ENCODE measurements at regions not wholly inside any gene's neighbourhood (a gene's known extent, or its start where the extent isn't known, plus 50 kb on each side); places are given as distances from the start of the nearest gene placed in this dataset.

GRCh38 chr5:34536699-34537098 lies 119.4 kb upstream of the RAI14 start:
- Mint-ChIP-seq H3K4me3 (no peak overlapping the region), H3K9me3 (no peaks in the 10 kb centered on the region), H3K36me3 (ENCODE audit: low read depth) (no peaks in the 10 kb centered on the region), H3K4me1 (ENCODE audit: low read depth) (peaks cover 7% of the 10 kb centered on the region), H3K27ac (no peak overlapping the region), H3K27me3 (ENCODE audit: low read depth) (peaks cover 21% of the 10 kb centered on the region)

DNA sequence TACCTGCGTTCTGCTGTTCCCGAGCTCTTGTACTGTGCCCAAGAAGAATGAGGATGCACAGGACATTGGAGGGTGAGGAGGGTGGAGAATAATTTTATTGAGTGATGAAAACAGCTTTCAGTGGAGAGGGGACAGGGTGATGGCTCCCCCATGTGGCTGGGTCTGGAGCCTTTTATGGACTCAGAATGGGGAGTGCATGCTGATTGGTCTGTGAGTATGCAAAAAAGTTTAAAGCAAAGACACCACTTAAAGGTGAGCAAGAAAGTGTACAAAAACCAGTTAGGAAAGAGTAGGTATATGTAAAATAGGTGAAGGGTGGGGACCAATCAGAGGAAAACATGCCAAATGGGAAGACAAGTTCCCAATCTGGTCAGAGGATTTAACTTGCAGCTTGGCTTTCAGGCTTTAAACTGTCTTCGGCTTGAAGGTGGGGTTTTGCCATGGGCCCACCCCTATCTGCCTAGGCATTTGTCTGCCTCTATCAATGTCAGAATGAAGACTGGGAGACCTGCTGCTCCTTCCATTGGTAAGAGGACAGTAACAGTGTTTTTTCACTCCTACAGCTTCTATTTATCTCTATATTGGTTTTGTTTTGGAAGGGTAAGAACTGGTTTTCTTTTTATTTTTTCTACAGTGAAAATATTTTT lies 118.0 kb upstream of the RAI14 start:
- H3K27me3 Mint-ChIP-seq (ENCODE audit: low read depth) = peaks cover 21% of the 10 kb centered on the region
- no peaks in the 10 kb centered on the region for H3K36me3 Mint-ChIP-seq (ENCODE audit: low read depth)
- H3K9me3 Mint-ChIP-seq = no peaks in the 10 kb centered on the region
- H3K4me3 Mint-ChIP-seq = no peak overlapping the region
- no peak overlapping the region for H3K27ac Mint-ChIP-seq
- peaks cover 7% of the 10 kb centered on the region for H3K4me1 Mint-ChIP-seq (ENCODE audit: low read depth)

DNA sequence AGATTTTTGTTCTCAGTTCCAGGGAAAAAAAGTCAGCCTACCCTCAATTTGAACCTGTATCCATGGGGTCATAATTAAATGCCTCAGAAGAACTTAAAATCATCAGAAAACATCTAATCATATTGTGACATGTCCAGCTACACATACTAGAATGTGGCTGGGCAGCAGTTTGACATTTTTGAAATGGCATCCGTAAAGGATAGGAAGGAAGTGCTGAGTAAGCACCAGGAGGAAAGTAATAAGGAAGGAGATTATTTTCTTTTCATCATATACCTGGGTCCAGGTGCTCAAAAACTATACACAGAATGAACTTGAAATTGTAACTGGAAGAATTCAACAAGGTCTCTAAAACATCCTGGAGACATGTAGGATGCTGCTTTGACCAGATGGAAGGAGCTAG lies 116.9 kb upstream of the RAI14 start:
- peaks cover 3% of the 10 kb centered on the region for H3K4me1 Mint-ChIP-seq (ENCODE audit: low read depth)
- H3K4me3 Mint-ChIP-seq = no peak overlapping the region
- H3K9me3 Mint-ChIP-seq = peaks cover 4% of the 10 kb centered on the region
- peaks cover 21% of the 10 kb centered on the region for H3K27me3 Mint-ChIP-seq (ENCODE audit: low read depth)
- H3K36me3 Mint-ChIP-seq (ENCODE audit: low read depth) = no peaks in the 10 kb centered on the region
- H3K27ac Mint-ChIP-seq = no peak overlapping the region

- peaks cover 10% of the 10 kb centered on the region for H3K9me3 Mint-ChIP-seq
- H3K27ac Mint-ChIP-seq = no peak overlapping the region
- no peaks in the 10 kb centered on the region for H3K36me3 Mint-ChIP-seq (ENCODE audit: low read depth)
- H3K4me1 Mint-ChIP-seq (ENCODE audit: low read depth) = no peaks in the 10 kb centered on the region
- no peak overlapping the region for H3K4me3 Mint-ChIP-seq
- H3K27me3 Mint-ChIP-seq (ENCODE audit: low read depth) = peaks cover 18% of the 10 kb centered on the region
These were observed 115.1 kb upstream of the RAI14 start for GRCh38 chr5:34541067-34541466.

- Mint-ChIP-seq H3K27me3 (ENCODE audit: low read depth) (peaks cover 10% of the 10 kb centered on the region), H3K27ac (no peak overlapping the region), H3K9me3 (peaks cover 18% of the 10 kb centered on the region), H3K4me1 (ENCODE audit: low read depth) (no peaks in the 10 kb centered on the region), H3K36me3 (ENCODE audit: low read depth) (no peaks in the 10 kb centered on the region), H3K4me3 (no peak overlapping the region)
These were observed 113.3 kb upstream of the RAI14 start for GRCh38 chr5:34542818-34543217.

- Mint-ChIP-seq H3K27ac (no peak overlapping the region), H3K4me3 (no peak overlapping the region), H3K36me3 (ENCODE audit: low read depth) (peaks cover 2% of the 10 kb centered on the region), H3K4me1 (ENCODE audit: low read depth) (no peaks in the 10 kb centered on the region), H3K9me3 (peaks cover 21% of the 10 kb centered on the region), H3K27me3 (ENCODE audit: low read depth) (peaks cover 10% of the 10 kb centered on the region)
These were observed 112.4 kb upstream of the RAI14 start for GRCh38 chr5:34543687-34544086.

DNA sequence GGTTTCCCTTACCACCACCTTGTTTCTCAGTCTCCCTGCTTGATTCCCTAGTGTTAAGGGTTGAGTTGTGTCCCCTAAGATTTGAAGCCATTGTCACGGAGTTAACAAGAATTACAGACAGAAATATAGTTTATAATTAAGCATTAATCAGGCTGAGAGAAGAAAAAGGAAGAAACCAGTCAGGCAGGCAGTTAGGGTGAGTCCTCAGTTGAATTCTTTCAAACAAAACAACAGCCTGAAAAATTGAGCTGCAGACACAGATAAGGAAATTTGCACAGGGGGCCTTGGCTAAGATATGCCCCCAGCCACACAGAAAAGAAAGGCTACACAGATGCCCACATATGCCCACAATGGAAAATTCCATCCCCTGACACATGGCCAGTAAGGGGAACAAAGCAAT lies 111.7 kb upstream of the RAI14 start:
- no peak overlapping the region for H3K4me3 Mint-ChIP-seq
- H3K9me3 Mint-ChIP-seq = peaks cover 21% of the 10 kb centered on the region
- peaks cover 2% of the 10 kb centered on the region for H3K36me3 Mint-ChIP-seq (ENCODE audit: low read depth)
- no peaks in the 10 kb centered on the region for H3K4me1 Mint-ChIP-seq (ENCODE audit: low read depth)
- peaks cover 7% of the 10 kb centered on the region for H3K27me3 Mint-ChIP-seq (ENCODE audit: low read depth)
- no peak overlapping the region for H3K27ac Mint-ChIP-seq

DNA sequence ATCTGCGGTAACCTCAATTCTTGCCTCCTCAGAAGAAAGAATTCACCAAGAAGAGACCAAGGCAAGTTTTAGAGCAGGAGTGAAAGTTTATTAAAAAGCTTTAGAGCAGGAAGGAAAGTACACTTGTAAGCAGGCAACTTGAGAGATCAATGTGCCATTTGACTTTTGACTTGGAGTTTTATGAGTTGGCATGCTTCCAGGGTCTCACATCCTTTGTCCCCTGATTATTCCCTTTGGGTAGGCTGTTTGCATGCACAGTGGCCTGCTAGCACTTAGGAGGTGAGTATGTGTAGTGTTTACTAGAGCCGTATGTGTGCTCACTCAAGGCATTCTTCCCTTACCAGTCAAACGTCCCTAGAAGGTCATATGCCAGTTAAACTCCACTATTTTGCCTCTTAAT lies 111.0 kb upstream of the RAI14 start:
- Mint-ChIP-seq H3K36me3 (ENCODE audit: low read depth) (peaks cover 2% of the 10 kb centered on the region), H3K4me3 (no peak overlapping the region), H3K4me1 (ENCODE audit: low read depth) (no peaks in the 10 kb centered on the region), H3K9me3 (peaks cover 21% of the 10 kb centered on the region), H3K27ac (no peak overlapping the region), H3K27me3 (ENCODE audit: low read depth) (peaks cover under 1% of the 10 kb centered on the region)

DNA sequence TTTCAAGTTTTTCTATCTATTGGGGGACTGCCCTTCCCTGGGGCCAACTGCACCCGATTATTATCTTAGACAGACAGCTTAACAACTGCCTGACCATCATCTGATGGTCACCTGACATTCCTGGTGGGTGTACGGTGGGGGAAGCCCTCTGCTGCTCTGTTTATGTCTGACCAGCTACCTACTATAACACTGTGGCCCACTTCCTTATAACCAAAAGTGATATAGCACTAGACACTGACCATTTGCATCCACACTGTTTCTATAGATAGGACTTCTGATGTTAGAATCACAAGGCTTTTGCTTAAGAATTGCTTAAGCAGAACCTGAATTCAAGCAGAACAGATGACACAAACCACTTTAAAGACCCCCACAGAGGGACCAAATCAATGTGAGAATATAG lies 110.5 kb upstream of the RAI14 start:
- Mint-ChIP-seq H3K4me1 (ENCODE audit: low read depth) (no peaks in the 10 kb centered on the region), H3K36me3 (ENCODE audit: low read depth) (peaks cover 2% of the 10 kb centered on the region), H3K9me3 (peaks cover 21% of the 10 kb centered on the region), H3K27ac (no peak overlapping the region), H3K27me3 (ENCODE audit: low read depth) (no peaks in the 10 kb centered on the region), H3K4me3 (no peak overlapping the region)

- no peak overlapping the region for H3K4me3 Mint-ChIP-seq
- peaks cover 2% of the 10 kb centered on the region for H3K36me3 Mint-ChIP-seq (ENCODE audit: low read depth)
- H3K27ac Mint-ChIP-seq = no peak overlapping the region
- peaks cover 21% of the 10 kb centered on the region for H3K9me3 Mint-ChIP-seq
- no peaks in the 10 kb centered on the region for H3K27me3 Mint-ChIP-seq (ENCODE audit: low read depth)
- no peaks in the 10 kb centered on the region for H3K4me1 Mint-ChIP-seq (ENCODE audit: low read depth)
These were observed 108.6 kb upstream of the RAI14 start for GRCh38 chr5:34547300-34548085.

- Mint-ChIP-seq H3K27ac (no peak overlapping the region), H3K9me3 (peaks cover 21% of the 10 kb centered on the region), H3K36me3 (ENCODE audit: low read depth) (peaks cover 2% of the 10 kb centered on the region), H3K4me1 (ENCODE audit: low read depth) (no peaks in the 10 kb centered on the region), H3K4me3 (no peak overlapping the region), H3K27me3 (ENCODE audit: low read depth) (no peaks in the 10 kb centered on the region)
These were observed 108.1 kb upstream of the RAI14 start for GRCh38 chr5:34548086-34548403.

DNA sequence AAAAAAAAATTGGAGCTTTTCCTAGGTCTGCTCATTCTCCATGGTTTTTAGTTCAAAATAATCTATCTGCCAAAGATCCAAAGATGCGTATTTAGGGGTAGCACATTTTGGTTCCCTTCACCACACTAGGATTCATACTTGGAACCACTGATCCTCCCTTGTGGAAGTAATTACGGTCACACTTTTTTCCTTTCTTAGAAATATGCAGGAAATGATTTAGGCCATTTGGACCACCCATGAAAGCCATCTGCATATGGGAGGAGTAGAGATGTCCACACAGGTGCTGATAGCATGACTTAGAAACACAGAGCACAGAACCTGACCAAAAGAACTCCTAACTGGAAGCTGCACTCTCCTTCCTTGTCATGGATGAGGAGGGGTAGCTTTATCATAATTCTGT lies 105.9 kb upstream of the RAI14 start:
- Mint-ChIP-seq H3K36me3 (ENCODE audit: low read depth) (peaks cover 2% of the 10 kb centered on the region), H3K9me3 (peaks cover 14% of the 10 kb centered on the region), H3K4me1 (ENCODE audit: low read depth) (no peaks in the 10 kb centered on the region), H3K27me3 (ENCODE audit: low read depth) (no peaks in the 10 kb centered on the region), H3K27ac (no peak overlapping the region), H3K4me3 (no peak overlapping the region)

GRCh38 chr5:34550964-34551363 lies 105.2 kb upstream of the RAI14 start:
- H3K36me3 Mint-ChIP-seq (ENCODE audit: low read depth) = peaks cover 2% of the 10 kb centered on the region
- H3K9me3 Mint-ChIP-seq = peaks cover 12% of the 10 kb centered on the region
- no peaks in the 10 kb centered on the region for H3K27me3 Mint-ChIP-seq (ENCODE audit: low read depth)
- H3K4me1 Mint-ChIP-seq (ENCODE audit: low read depth) = no peaks in the 10 kb centered on the region
- no peak overlapping the region for H3K4me3 Mint-ChIP-seq
- H3K27ac Mint-ChIP-seq = no peak overlapping the region

DNA sequence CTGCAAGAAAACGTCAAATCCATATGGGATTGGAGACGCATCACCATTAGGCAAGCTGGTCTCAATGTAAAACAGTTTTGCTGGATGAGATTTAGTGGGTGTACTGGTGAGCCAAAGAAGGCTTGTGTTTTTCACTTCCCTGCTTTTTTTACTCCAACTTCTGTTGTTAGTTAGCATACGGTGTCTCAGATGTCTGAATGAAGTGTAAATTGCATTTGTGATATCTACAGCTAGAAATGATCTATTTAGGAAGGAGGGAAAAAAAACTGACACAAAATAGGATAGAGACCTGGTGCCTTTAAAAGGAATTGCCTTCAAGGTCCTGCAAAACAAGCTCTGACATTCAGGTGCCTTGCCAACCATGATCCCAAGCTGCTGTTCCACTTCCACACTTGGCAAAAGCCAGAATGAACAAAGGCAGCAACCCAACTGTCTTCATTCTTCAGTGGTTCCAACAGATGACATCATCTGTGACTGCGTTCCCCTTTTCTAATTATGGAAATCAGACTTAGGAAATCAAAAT lies 104.2 kb upstream of the RAI14 start:
- Mint-ChIP-seq H3K9me3 (peaks cover 6% of the 10 kb centered on the region), H3K36me3 (ENCODE audit: low read depth) (peaks cover 2% of the 10 kb centered on the region), H3K4me3 (no peak overlapping the region), H3K4me1 (ENCODE audit: low read depth) (no peaks in the 10 kb centered on the region), H3K27ac (no peak overlapping the region), H3K27me3 (ENCODE audit: low read depth) (no peaks in the 10 kb centered on the region)

DNA sequence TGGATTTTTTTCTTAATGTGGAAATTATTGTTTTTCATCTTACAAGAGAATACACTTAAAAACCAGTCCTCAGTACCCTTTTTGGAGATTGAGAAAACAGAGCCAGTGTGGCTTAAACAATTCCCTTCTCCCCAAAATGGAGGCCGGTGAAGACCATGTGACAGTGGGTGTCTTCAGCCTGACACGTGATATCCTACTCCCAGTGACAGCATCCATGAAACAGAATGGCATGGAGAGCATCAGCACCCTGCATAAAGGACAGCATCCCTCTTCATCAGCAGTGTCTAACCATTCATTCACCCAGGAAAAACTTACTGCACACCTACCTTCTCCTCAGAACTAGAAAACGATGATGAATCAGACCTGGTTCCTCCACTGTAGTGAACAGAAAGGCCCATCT lies 103.4 kb upstream of the RAI14 start:
- H3K27me3 Mint-ChIP-seq (ENCODE audit: low read depth) = no peaks in the 10 kb centered on the region
- H3K9me3 Mint-ChIP-seq = peaks cover 4% of the 10 kb centered on the region
- H3K27ac Mint-ChIP-seq = no peak overlapping the region
- no peaks in the 10 kb centered on the region for H3K4me1 Mint-ChIP-seq (ENCODE audit: low read depth)
- no peak overlapping the region for H3K4me3 Mint-ChIP-seq
- peaks cover 2% of the 10 kb centered on the region for H3K36me3 Mint-ChIP-seq (ENCODE audit: low read depth)

Data from T-helper 1 cell treated with Interleukin-12 subunit alpha and Interleukin-12 subunit beta and Interleukin-4 antibody, amounts not matched to agents 30 μg/mL and 1 μg/mL, for 36 hours (primary cell).